Stomach (tissue), 8 donors: ENCODE measurements at regions not wholly inside any gene's neighbourhood (a gene's known extent, or its start where the extent isn't known, plus 50 kb on each side); places are given as distances from the start of the nearest gene placed in this dataset.

Experiments
- DNase-seq, 2 donors: peaks; one replicate each; pipeline versions ENCODE4 v3.0.0 to v3.0.0-alpha.2; 2013 to 2019
- H3K27ac ChIP-seq, 5 donors: fragments of 200-600 bp in 4 of 5; sonication (generic) in 4 of 5; one replicate each; pipeline ENCODE4 v1.5.1; 2013 to 2019; ENCODE audit warnings: mild to moderate bottlenecking in 1 of 5, moderate library complexity in 1 of 5
- H3K27me3 ChIP-seq, 3 donors: fragments of 200-600 bp; sonication (generic); one replicate each; pipeline ENCODE4 v1.5.1; 2017 to 2019; ENCODE audit warnings: mixed run types in 1 of 3
- H3K36me3 ChIP-seq, 4 donors: fragments of 200-600 bp; sonication (generic); 1 replicate in 3 of 4; 2 replicates in 1 of 4; pipeline ENCODE4 v1.5.1; 2016 to 2019
- H3K4me1 ChIP-seq, 4 donors: fragments of 200-600 bp; sonication (generic); one replicate each; pipeline ENCODE4 v1.5.1; 2016 to 2019
- H3K4me3 ChIP-seq, 4 donors: fragments of 200-600 bp; sonication (generic) in 3 of 4; one replicate each; pipeline ENCODE4 v1.5.1; 2016 to 2019; ENCODE audit warnings: mild to moderate bottlenecking in 1 of 4
- H3K9me3 ChIP-seq, 4 donors: fragments of 200-600 bp; sonication (generic); one replicate each; pipeline ENCODE4 v1.5.1; 2016 to 2019
- CTCF ChIP-seq, 7 experiments: fragments of 450-650 bp in 4 of 7; fragments of 200-600 bp in 3 of 7; sonication (generic) in 3 of 7; IDR thresholded peaks; one replicate each; pipeline ENCODE4 v1.5.1; 2016 to 2019; ENCODE audit warnings: antibody characterized with exemption in 7 of 7, control low read depth in 2 of 7, mild to moderate bottlenecking in 1 of 7
- EP300 ChIP-seq: sonication (generic); formaldehyde crosslinking; IDR thresholded peaks from one replicate; pipeline ENCODE4 v1.6.1; 2017; ENCODE audit warnings: antibody characterized with exemption
- POLR2A ChIP-seq, 4 donors: fragments of 450-650 bp; IDR thresholded peaks; one replicate each; pipeline ENCODE4 v1.6.1; 2016; ENCODE audit warnings: antibody characterized with exemption in 4 of 4, control low read depth in 2 of 4, mild to moderate bottlenecking in 1 of 4, moderate library complexity in 1 of 4
- POLR2AphosphoS5 ChIP-seq, 3 donors: sonication (generic); formaldehyde crosslinking; IDR thresholded peaks; one replicate each; pipeline ENCODE4 v1.6.1; 2016; ENCODE audit warnings: antibody characterized with exemption in 3 of 3
- WGBS, 5 donors: extraction: QIAGEN DNeasy Blood & Tissue Kit in 3 of 5; methylation state at CpG; one replicate each; pipeline versions ENCODE4 v1.1.5 to v1.1.7; 2013 to 2018; 5-methylcytosine and 5-hydroxymethylcytosine counted together
- intact Hi-C: fragments of 100-400 bp; cut with DNase I; formaldehyde crosslinking; loops from one replicate; pipeline ENCODE4 v1.15.1; 2023; ENCODE audit warnings: low total_unique reads
- donor health status: healthy with polysubstance abuse.
- donor health status: Bipolar disorder and iron deficiency.
- donor health status: healthy.

GRCh38 chr6:142518126-142518525, 216.3 kb downstream of the ADGRG6 start:
- TF ChIP-seq EP300: no peak
- Histone ChIP-seq H3K27me3 (no peaks in the 10 kb centered on the region), H3K36me3 (no peaks in the 10 kb centered on the region), H3K4me1 (no peaks in the 10 kb centered on the region), H3K27ac (no peak overlapping the region), H3K9me3 (peaks cover 0 to 10% (median 0%) of the 10 kb centered on the region in 4 donors), H3K4me3 (no peak overlapping the region)
- peak in 1 of 2 donors; percentile 33 for DNase-seq
- intact Hi-C loops: no loop called here
- WGBS, 5 donors: 42 to 71% (median 66%) methylated on average over 3 of the region's 3 CpGs

DNA sequence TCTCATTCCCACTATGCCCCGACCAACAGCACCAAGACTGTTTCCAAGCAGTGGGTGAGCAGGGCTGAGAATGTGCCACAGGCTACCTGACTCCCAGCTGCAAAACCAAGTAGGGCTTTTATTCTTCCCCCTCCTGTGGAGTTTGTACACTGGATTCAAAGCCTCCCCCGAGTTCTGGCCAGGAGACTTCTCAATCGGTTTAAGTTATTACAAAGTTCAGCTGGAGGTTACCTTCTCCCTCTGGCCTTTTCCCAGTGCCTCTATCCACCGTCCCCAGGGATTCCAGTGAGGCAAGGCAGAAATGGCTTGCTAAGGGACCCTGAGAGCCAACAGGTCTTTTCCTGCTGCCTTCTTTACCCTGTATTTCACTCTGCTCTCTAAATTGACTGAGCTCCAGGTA, 217.0 kb downstream of the ADGRG6 start:
- Histone ChIP-seq H3K9me3 (peaks cover 0 to 10% (median 0%) of the 10 kb centered on the region in 4 donors), H3K36me3 (no peaks in the 10 kb centered on the region), H3K27me3 (no peaks in the 10 kb centered on the region), H3K27ac (no peak overlapping the region), H3K4me3 (no peak overlapping the region), H3K4me1 (no peaks in the 10 kb centered on the region)
- no peak for DNase-seq
- WGBS, 5 donors: 63 to 77% (median 72%) methylated on average over 4 of the region's 4 CpGs
- TF ChIP-seq EP300: no peak
- no peak for TF ChIP-seq CTCF (IDR thresholded peaks at IDR 0.05)
- no peak for TF ChIP-seq POLR2AphosphoS5 (IDR thresholded peaks at IDR 0.05)
- no peak for TF ChIP-seq POLR2A (IDR thresholded peaks at IDR 0.05)
- intact Hi-C loops: no loop called here

DNA sequence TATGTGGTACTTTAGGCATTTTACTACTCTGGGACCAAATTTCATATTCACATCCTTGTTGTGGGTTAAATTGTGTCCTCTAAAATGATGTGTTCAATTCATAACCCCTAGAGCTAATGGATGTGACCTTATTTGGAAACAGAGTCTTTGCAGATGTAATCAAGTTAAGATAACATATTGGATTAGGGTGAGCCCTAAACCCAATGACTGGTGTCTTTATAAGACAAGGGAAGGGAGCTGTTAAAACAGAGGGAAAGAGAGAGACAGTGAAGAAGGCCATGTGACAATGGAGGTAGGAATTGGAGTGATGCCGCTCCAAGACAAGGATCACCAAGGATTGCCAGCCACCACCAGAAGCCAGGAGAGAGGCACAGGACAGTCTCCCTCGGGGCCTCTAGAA, 220.0 kb downstream of the ADGRG6 start:
- no peak overlapping the region for H3K4me3 ChIP-seq
- H3K36me3 ChIP-seq: no peaks in the 10 kb centered on the region
- H3K27me3 ChIP-seq: no peaks in the 10 kb centered on the region
- 71 to 90% (median 84%) methylated on average over 2 of the region's 2 CpGs for WGBS, 5 donors
- no peaks in the 10 kb centered on the region for H3K9me3 ChIP-seq
- no peak for TF ChIP-seq EP300
- TF ChIP-seq POLR2AphosphoS5 (IDR thresholded peaks at IDR 0.05): no peak
- no peak for TF ChIP-seq CTCF (IDR thresholded peaks at IDR 0.05)
- TF ChIP-seq POLR2A (IDR thresholded peaks at IDR 0.05): no peak
- DNase-seq: no peak
- H3K27ac ChIP-seq: no peak overlapping the region
- no peaks in the 10 kb centered on the region for H3K4me1 ChIP-seq
- intact Hi-C loops: no loop called here

- WGBS, 5 donors: 31 to 46% (median 38%) methylated on average over 4 of the region's 4 CpGs
- no peaks in the 10 kb centered on the region for H3K4me1 ChIP-seq
- peak in 1 of 2 donors; percentile 32 for DNase-seq
- H3K27ac ChIP-seq: no peak overlapping the region
- H3K4me3 ChIP-seq: no peak overlapping the region
- intact Hi-C loops: no loop called here
- H3K9me3 ChIP-seq: no peaks in the 10 kb centered on the region
- no peaks in the 10 kb centered on the region for H3K36me3 ChIP-seq
- no peaks in the 10 kb centered on the region for H3K27me3 ChIP-seq
- TF ChIP-seq CTCF (IDR thresholded peaks at IDR 0.05) (no peak), POLR2A (IDR thresholded peaks at IDR 0.05) (no peak), EP300 (no peak), POLR2AphosphoS5 (IDR thresholded peaks at IDR 0.05) (peak in 1 of 3 donors; percentile 29)
These were observed 221.9 kb downstream of the ADGRG6 start for GRCh38 chr6:142523515-142524375.

GRCh38 chr6:142530566-142530965, 228.8 kb downstream of the ADGRG6 start:
- no peaks in the 10 kb centered on the region for H3K4me1 ChIP-seq
- H3K27ac ChIP-seq: no peak overlapping the region
- TF ChIP-seq POLR2A (IDR thresholded peaks at IDR 0.05) (no peak), EP300 (no peak), CTCF (IDR thresholded peaks at IDR 0.05) (no peak), POLR2AphosphoS5 (IDR thresholded peaks at IDR 0.05) (no peak)
- intact Hi-C loops: no loop called here
- no peak for DNase-seq
- 71 to 88% (median 84%) methylated on average over 3 of the region's 3 CpGs for WGBS, 5 donors
- no peak overlapping the region for H3K4me3 ChIP-seq
- H3K27me3 ChIP-seq: no peaks in the 10 kb centered on the region
- H3K36me3 ChIP-seq: no peaks in the 10 kb centered on the region
- peaks cover 0 to 14% (median 13%) of the 10 kb centered on the region in 4 donors for H3K9me3 ChIP-seq
